Breast epithelium (tissue), 3 donors: ENCODE measurements at regions not wholly inside any gene's neighbourhood (a gene's known extent, or its start where the extent isn't known, plus 50 kb on each side); places are given as distances from the start of the nearest gene placed in this dataset.

Experiments used
- POLR2A ChIP-seq: fragments of 450-650 bp; IDR thresholded peaks from one replicate; pipeline ENCODE4 v1.6.1; 2016; ENCODE audit warnings: antibody characterized with exemption, mild to moderate bottlenecking, moderate library complexity
- POLR2AphosphoS5 ChIP-seq, 3 donors: sonication (generic); formaldehyde crosslinking; IDR thresholded peaks; one replicate each; pipeline ENCODE4 v1.6.1; 2017; ENCODE audit warnings: antibody characterized with exemption in 3 of 3
- TF ChIP-seq, protein P1 (sequence below), 3 donors: fragments of 450-650 bp; IDR thresholded peaks; one replicate each; pipeline ENCODE4 v1.5.1; 2016 to 2017; ENCODE audit warnings: antibody characterized with exemption in 3 of 3, mild to moderate bottlenecking in 3 of 3, moderate library complexity in 3 of 3

DNA sequence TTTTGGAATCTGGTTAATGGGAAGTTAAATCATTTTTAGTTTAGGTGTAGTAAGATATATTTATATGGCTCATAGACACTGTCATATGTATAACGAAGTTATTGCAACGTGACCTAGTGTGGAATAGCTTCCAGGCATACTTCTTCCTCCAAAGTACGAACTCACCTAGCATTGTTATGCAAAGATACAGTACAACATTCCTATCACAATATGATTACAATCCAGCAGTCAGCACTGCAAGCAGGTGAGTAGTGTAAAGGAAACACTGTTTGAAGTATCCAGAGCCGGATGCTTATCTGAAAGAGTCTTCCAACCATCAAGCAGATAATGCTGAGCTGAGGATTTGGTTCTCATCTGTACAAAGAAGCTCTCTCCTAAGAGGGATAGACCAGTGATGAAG is 754.4 kb upstream of the IGFBP3 start:
- TF ChIP-seq, protein P1, sequence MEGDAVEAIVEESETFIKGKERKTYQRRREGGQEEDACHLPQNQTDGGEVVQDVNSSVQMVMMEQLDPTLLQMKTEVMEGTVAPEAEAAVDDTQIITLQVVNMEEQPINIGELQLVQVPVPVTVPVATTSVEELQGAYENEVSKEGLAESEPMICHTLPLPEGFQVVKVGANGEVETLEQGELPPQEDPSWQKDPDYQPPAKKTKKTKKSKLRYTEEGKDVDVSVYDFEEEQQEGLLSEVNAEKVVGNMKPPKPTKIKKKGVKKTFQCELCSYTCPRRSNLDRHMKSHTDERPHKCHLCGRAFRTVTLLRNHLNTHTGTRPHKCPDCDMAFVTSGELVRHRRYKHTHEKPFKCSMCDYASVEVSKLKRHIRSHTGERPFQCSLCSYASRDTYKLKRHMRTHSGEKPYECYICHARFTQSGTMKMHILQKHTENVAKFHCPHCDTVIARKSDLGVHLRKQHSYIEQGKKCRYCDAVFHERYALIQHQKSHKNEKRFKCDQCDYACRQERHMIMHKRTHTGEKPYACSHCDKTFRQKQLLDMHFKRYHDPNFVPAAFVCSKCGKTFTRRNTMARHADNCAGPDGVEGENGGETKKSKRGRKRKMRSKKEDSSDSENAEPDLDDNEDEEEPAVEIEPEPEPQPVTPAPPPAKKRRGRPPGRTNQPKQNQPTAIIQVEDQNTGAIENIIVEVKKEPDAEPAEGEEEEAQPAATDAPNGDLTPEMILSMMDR (IDR thresholded peaks at IDR 0.05), result no peak
- TF ChIP-seq POLR2AphosphoS5 (IDR thresholded peaks at IDR 0.05), result no peak
- TF ChIP-seq POLR2A, result no peak
